Activated T-helper 1 cell treated with anti-CD3 and anti-CD28 coated beads, Interleukin-12 subunit alpha, Interleukin-12 subunit beta, Interleukin-2, Interleukin-4 antibody, amounts not matched to agents 30 ng/mL and 10 ng/mL and 1 ng/mL, durations not matched to agents 14 hours and 24 hours and 36 hours (primary cell): ENCODE measurements at regions not wholly inside any gene's neighbourhood (a gene's known extent, or its start where the extent isn't known, plus 50 kb on each side); places are given as distances from the start of the nearest gene placed in this dataset.

Source experiments
- DNase-seq: peaks from one replicate; pipeline ENCODE4 v3.0.0; 2021; ENCODE audit warnings: low spot score
- H3K27ac Mint-ChIP-seq: one replicate; pipeline ENCODE4 v1.8.0; 2021; ENCODE audit warnings: mild to moderate bottlenecking, mixed read lengths
- H3K27me3 Mint-ChIP-seq: one replicate; pipeline ENCODE4 v1.8.0; 2022; ENCODE audit warnings: mild to moderate bottlenecking, moderate library complexity, mixed read lengths; ENCODE audit not compliant: insufficient read depth
- H3K36me3 Mint-ChIP-seq: one replicate; pipeline ENCODE4 v1.8.0; 2021; ENCODE audit warnings: low read depth, mixed read lengths
- H3K4me1 Mint-ChIP-seq: one replicate; pipeline ENCODE4 v1.8.0; 2021; ENCODE audit warnings: low read depth, mixed read lengths
- H3K4me3 Mint-ChIP-seq: one replicate; pipeline ENCODE4 v1.8.0; 2021; ENCODE audit warnings: mild to moderate bottlenecking, moderate library complexity, mixed read lengths
- H3K9me3 Mint-ChIP-seq: one replicate; pipeline ENCODE4 v1.8.0; 2021; ENCODE audit warnings: mixed read lengths
- intact Hi-C: fragments of 100-400 bp; cut with micrococcal nuclease; formaldehyde crosslinking; loops from one replicate; pipeline ENCODE4 v1.15.1; 2024

GRCh38 chr18:56382541-56382940 lies 255.9 kb downstream of the TXNL1 start:
- H3K36me3 Mint-ChIP-seq: no peaks in the 10 kb centered on the region
- no peaks in the 10 kb centered on the region for H3K9me3 Mint-ChIP-seq
- H3K27ac Mint-ChIP-seq: no peak overlapping the region
- DNase-seq: no peak
- H3K27me3 Mint-ChIP-seq: no peaks in the 10 kb centered on the region
- no peaks in the 10 kb centered on the region for H3K4me1 Mint-ChIP-seq
- intact Hi-C loops: no loop called here
- H3K4me3 Mint-ChIP-seq: no peak overlapping the region

- Mint-ChIP-seq H3K36me3 (no peaks in the 10 kb centered on the region), H3K4me1 (no peaks in the 10 kb centered on the region), H3K27ac (no peak overlapping the region), H3K9me3 (no peaks in the 10 kb centered on the region), H3K27me3 (no peaks in the 10 kb centered on the region), H3K4me3 (no peak overlapping the region)
- DNase-seq: no peak
- intact Hi-C loops: no loop called here
These were observed 257.2 kb downstream of the TXNL1 start for GRCh38 chr18:56381196-56381595.

GRCh38 chr18:56380685-56381084 lies 257.7 kb downstream of the TXNL1 start:
- Mint-ChIP-seq H3K4me3 (no peak overlapping the region), H3K4me1 (no peaks in the 10 kb centered on the region), H3K27ac (no peak overlapping the region), H3K27me3 (no peaks in the 10 kb centered on the region), H3K9me3 (no peaks in the 10 kb centered on the region), H3K36me3 (no peaks in the 10 kb centered on the region)
- intact Hi-C loops: no loop called here
- no peak for DNase-seq

GRCh38 chr18:56379256-56379655 lies 259.1 kb downstream of the TXNL1 start:
- Mint-ChIP-seq H3K27ac (no peak overlapping the region), H3K36me3 (no peaks in the 10 kb centered on the region)

GRCh38 chr18:56377231-56377630 lies 261.2 kb downstream of the TXNL1 start:
- Mint-ChIP-seq H3K4me3 (no peak overlapping the region), H3K36me3 (no peaks in the 10 kb centered on the region), H3K27ac (no peak overlapping the region), H3K27me3 (no peaks in the 10 kb centered on the region), H3K9me3 (no peaks in the 10 kb centered on the region), H3K4me1 (no peaks in the 10 kb centered on the region)
- intact Hi-C loops: no loop called here
- no peak for DNase-seq

More at GRCh38 chr18:56379256-56379655, 259.1 kb downstream of the TXNL1 start:
- no peaks in the 10 kb centered on the region for H3K4me1 Mint-ChIP-seq
- H3K27me3 Mint-ChIP-seq: no peaks in the 10 kb centered on the region
- intact Hi-C loops: no loop called here
- DNase-seq: no peak
- H3K9me3 Mint-ChIP-seq: no peaks in the 10 kb centered on the region
- H3K4me3 Mint-ChIP-seq: no peak overlapping the region

- Mint-ChIP-seq H3K36me3 (no peaks in the 10 kb centered on the region), H3K9me3 (no peaks in the 10 kb centered on the region), H3K27me3 (no peaks in the 10 kb centered on the region), H3K27ac (no peak overlapping the region), H3K4me3 (no peak overlapping the region), H3K4me1 (no peaks in the 10 kb centered on the region)
- no peak for DNase-seq
- intact Hi-C loops: no loop called here
These were observed 264.3 kb downstream of the TXNL1 start for GRCh38 chr18:56374007-56374655.

GRCh38 chr18:56373601-56374000 lies 264.8 kb downstream of the TXNL1 start:
- no peak overlapping the region for H3K27ac Mint-ChIP-seq
- H3K27me3 Mint-ChIP-seq: no peaks in the 10 kb centered on the region
- H3K9me3 Mint-ChIP-seq: no peaks in the 10 kb centered on the region
- no peak overlapping the region for H3K4me3 Mint-ChIP-seq
- H3K36me3 Mint-ChIP-seq: no peaks in the 10 kb centered on the region
- DNase-seq: no peak
- no peaks in the 10 kb centered on the region for H3K4me1 Mint-ChIP-seq
- intact Hi-C loops: no loop called here

- no peak overlapping the region for H3K4me3 Mint-ChIP-seq
- intact Hi-C loops: no loop called here
- no peak overlapping the region for H3K27ac Mint-ChIP-seq
- H3K4me1 Mint-ChIP-seq: no peaks in the 10 kb centered on the region
- no peak for DNase-seq
- H3K27me3 Mint-ChIP-seq: no peaks in the 10 kb centered on the region
- H3K9me3 Mint-ChIP-seq: no peaks in the 10 kb centered on the region
- H3K36me3 Mint-ChIP-seq: no peaks in the 10 kb centered on the region
These were observed 270.3 kb downstream of the TXNL1 start for GRCh38 chr18:56368066-56368465.

- Mint-ChIP-seq H3K9me3 (peaks cover 13% of the 10 kb centered on the region), H3K27ac (no peak overlapping the region), H3K36me3 (no peaks in the 10 kb centered on the region), H3K4me3 (no peak overlapping the region), H3K4me1 (no peaks in the 10 kb centered on the region), H3K27me3 (no peaks in the 10 kb centered on the region)
- intact Hi-C loops: no loop called here
- no peak for DNase-seq
These were observed 279.6 kb downstream of the TXNL1 start for GRCh38 chr18:56358608-56359280.

GRCh38 chr18:56353663-56354260 lies 284.6 kb downstream of the TXNL1 start:
- H3K27ac Mint-ChIP-seq: no peak overlapping the region
- H3K4me3 Mint-ChIP-seq: no peak overlapping the region
- no peaks in the 10 kb centered on the region for H3K9me3 Mint-ChIP-seq
- H3K4me1 Mint-ChIP-seq: no peaks in the 10 kb centered on the region
- H3K36me3 Mint-ChIP-seq: no peaks in the 10 kb centered on the region
- DNase-seq: no peak
- no peaks in the 10 kb centered on the region for H3K27me3 Mint-ChIP-seq
- intact Hi-C loops: no loop called here

GRCh38 chr18:56351911-56352500 lies 286.4 kb downstream of the TXNL1 start:
- intact Hi-C loops: no loop called here

GRCh38 chr18:56337507-56337906 lies 300.9 kb downstream of the TXNL1 start:
- no peak overlapping the region for H3K27ac Mint-ChIP-seq
- H3K9me3 Mint-ChIP-seq: no peaks in the 10 kb centered on the region
- no peaks in the 10 kb centered on the region for H3K4me1 Mint-ChIP-seq
- intact Hi-C loops: no loop called here
- H3K27me3 Mint-ChIP-seq: peaks cover 2% of the 10 kb centered on the region
- no peak overlapping the region for H3K4me3 Mint-ChIP-seq
- no peaks in the 10 kb centered on the region for H3K36me3 Mint-ChIP-seq
- no peak for DNase-seq

More at GRCh38 chr18:56351911-56352500, 286.4 kb downstream of the TXNL1 start:
- Mint-ChIP-seq H3K27ac (no peak overlapping the region), H3K4me3 (no peak overlapping the region), H3K36me3 (no peaks in the 10 kb centered on the region), H3K27me3 (no peaks in the 10 kb centered on the region), H3K9me3 (no peaks in the 10 kb centered on the region), H3K4me1 (no peaks in the 10 kb centered on the region)
- no peak for DNase-seq

- H3K4me1 Mint-ChIP-seq: no peaks in the 10 kb centered on the region
- no peaks in the 10 kb centered on the region for H3K9me3 Mint-ChIP-seq
- no peak for DNase-seq
- intact Hi-C loops: no loop called here
- no peak overlapping the region for H3K27ac Mint-ChIP-seq
- H3K27me3 Mint-ChIP-seq: peaks cover 2% of the 10 kb centered on the region
- no peak overlapping the region for H3K4me3 Mint-ChIP-seq
- H3K36me3 Mint-ChIP-seq: no peaks in the 10 kb centered on the region
These were observed 304.6 kb downstream of the TXNL1 start for GRCh38 chr18:56333839-56334238.
